Activated CD4-positive, alpha-beta T cell treated with anti-CD3 and anti-CD28 coated beads for 36 hours (primary cell): ENCODE measurements at regions not wholly inside any gene's neighbourhood (a gene's known extent, or its start where the extent isn't known, plus 50 kb on each side); places are given as distances from the start of the nearest gene placed in this dataset.
"Not testable (repeated sequence)": the region's sequence is repeated elsewhere in the genome, so short reads cannot be mapped to it uniquely, and the experiment has no call there.

Experiments used
- ATAC-seq: fragments of 200-7000 bp; cut with Tn5 transposase; one replicate; pipeline ENCODE4 v1.10.0; 2021; ENCODE audit warnings: mild to moderate bottlenecking, moderate library complexity
- CTCF ChIA-PET: fragments of 350-600 bp; sonication (Branson Sonifier 250); formaldehyde crosslinking; loops from one replicate; lab custom pipeline; 2021; ENCODE audit warnings: antibody characterized with exemption; lab: Charles Lee
- POLR2A ChIA-PET: fragments of 350-600 bp; sonication (Branson Sonifier 250); formaldehyde crosslinking; loops from one replicate; lab custom pipeline; 2021; ENCODE audit warnings: antibody characterized with exemption, inconsistent platforms; lab: Charles Lee
- DNase-seq: peaks from one replicate; pipeline ENCODE4 v3.0.0-alpha.2; 2020
- H3K27ac Mint-ChIP-seq: one replicate; pipeline ENCODE4 v1.8.0; 2021; ENCODE audit warnings: mixed read lengths
- H3K27me3 Mint-ChIP-seq: one replicate; pipeline ENCODE4 v1.8.0; 2021; ENCODE audit warnings: mixed read lengths
- H3K36me3 Mint-ChIP-seq: one replicate; pipeline ENCODE4 v1.8.0; 2021; ENCODE audit warnings: low read depth, mixed read lengths
- H3K4me1 Mint-ChIP-seq: one replicate; pipeline ENCODE4 v1.8.0; 2021; ENCODE audit warnings: mixed read lengths
- H3K4me3 Mint-ChIP-seq: one replicate; pipeline ENCODE4 v1.8.0; 2021; ENCODE audit warnings: mild to moderate bottlenecking, moderate library complexity, mixed read lengths
- H3K9me3 Mint-ChIP-seq: one replicate; pipeline ENCODE4 v1.8.0; 2021; ENCODE audit warnings: low read depth, mixed read lengths
- intact Hi-C, 2 experiments: fragments of 100-400 bp; cut with DNase I in 1 of 2; cut with micrococcal nuclease in 1 of 2; formaldehyde crosslinking; loops; one replicate each; pipeline versions ENCODE4 v1.14.2 to v1.15.1; 2022 to 2024; cut with DNase I, micrococcal nuclease

DNA sequence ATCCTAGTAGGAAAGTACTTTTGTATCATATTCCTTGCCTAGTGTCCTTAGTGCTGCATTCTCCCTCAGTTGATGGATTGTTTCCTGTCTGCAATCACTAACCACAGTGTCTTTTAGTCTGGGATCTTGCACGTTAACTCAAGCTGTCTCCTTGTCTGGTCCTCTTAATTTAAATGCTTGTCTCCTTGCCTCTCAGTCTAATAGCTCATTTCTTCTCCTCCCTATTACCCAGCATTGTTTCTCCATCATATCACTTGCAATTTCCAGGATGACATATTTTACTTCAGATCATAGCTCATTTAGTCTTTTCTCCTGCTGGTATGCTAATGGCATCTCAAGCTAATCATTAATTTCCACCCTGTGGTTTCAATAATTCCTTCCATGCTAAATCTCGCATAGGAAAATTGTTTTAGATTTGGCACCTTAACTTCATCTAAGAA is 2052.0 kb upstream of the C9orf72 start:
- ATAC-seq (no peak), DNase-seq (no peak)
- no peaks in the 10 kb centered on the region for H3K27me3 Mint-ChIP-seq
- intact Hi-C loops = no loop called here
- no peaks in the 10 kb centered on the region for H3K4me1 Mint-ChIP-seq
- H3K4me3 Mint-ChIP-seq = no peak overlapping the region
- H3K9me3 Mint-ChIP-seq = peaks cover 4% of the 10 kb centered on the region
- H3K27ac Mint-ChIP-seq = no peak overlapping the region
- ChIA-PET POLR2A (no interaction called here), CTCF (interaction anchor here (0.6 kb wide), 1 partner anchor 458 kb away, joined by 3 read pairs; no protein-coding TSS in a partner anchor)
- H3K36me3 Mint-ChIP-seq = no peaks in the 10 kb centered on the region

DNA sequence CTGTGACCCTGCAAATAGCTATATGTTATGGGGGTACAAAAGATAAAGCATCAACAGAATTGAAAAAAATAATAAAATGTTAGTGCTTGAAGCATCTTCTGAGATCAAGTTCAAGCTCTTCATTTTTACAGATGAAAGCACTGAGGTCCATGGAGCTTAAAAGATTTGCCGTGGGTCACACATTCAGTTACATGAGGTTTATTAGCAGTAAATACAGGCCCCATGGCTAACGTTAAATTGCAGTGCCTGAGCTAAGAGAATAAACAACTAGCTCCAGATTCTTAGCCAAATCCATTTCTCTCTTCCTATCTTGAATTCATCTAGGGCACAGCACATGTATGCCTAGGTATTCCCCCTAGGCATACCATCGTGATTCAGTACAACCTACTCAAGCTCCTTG is 2052.7 kb upstream of the C9orf72 start:
- peaks cover 4% of the 10 kb centered on the region for H3K9me3 Mint-ChIP-seq
- ChIA-PET POLR2A (no interaction called here), CTCF (no interaction called here)
- intact Hi-C loops = no loop called here
- DNase-seq (no peak), ATAC-seq (no peak)
- H3K36me3 Mint-ChIP-seq = no peaks in the 10 kb centered on the region
- H3K27me3 Mint-ChIP-seq = no peaks in the 10 kb centered on the region
- no peak overlapping the region for H3K4me3 Mint-ChIP-seq
- H3K4me1 Mint-ChIP-seq = no peaks in the 10 kb centered on the region
- no peak overlapping the region for H3K27ac Mint-ChIP-seq

DNA sequence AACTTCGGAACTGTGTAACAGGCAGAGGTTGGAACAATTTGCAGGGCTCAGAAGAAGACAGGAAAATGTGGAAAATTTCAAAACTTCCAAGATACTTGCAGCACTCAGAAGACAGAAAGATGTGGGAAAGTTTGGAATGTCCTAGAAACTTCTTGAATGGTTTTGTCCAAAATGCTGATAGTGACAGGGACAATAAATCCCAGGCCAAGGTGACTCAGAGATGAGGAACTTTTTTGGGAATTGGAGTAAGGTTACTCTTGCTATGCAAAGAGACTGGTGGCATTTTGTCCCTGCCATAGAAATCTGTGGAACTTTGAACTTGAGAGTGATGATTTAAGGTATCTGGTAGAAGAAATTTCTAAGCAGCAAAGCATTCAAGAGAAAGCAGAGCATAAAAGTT is 2055.6 kb upstream of the C9orf72 start:
- ATAC-seq, H3K9me3 Mint-ChIP-seq, H3K4me3 Mint-ChIP-seq, H3K4me1 Mint-ChIP-seq, DNase-seq, H3K27me3 Mint-ChIP-seq, POLR2A ChIA-PET, H3K36me3 Mint-ChIP-seq, intact Hi-C loops, H3K27ac Mint-ChIP-seq, CTCF ChIA-PET: not testable (repeated sequence)

DNA sequence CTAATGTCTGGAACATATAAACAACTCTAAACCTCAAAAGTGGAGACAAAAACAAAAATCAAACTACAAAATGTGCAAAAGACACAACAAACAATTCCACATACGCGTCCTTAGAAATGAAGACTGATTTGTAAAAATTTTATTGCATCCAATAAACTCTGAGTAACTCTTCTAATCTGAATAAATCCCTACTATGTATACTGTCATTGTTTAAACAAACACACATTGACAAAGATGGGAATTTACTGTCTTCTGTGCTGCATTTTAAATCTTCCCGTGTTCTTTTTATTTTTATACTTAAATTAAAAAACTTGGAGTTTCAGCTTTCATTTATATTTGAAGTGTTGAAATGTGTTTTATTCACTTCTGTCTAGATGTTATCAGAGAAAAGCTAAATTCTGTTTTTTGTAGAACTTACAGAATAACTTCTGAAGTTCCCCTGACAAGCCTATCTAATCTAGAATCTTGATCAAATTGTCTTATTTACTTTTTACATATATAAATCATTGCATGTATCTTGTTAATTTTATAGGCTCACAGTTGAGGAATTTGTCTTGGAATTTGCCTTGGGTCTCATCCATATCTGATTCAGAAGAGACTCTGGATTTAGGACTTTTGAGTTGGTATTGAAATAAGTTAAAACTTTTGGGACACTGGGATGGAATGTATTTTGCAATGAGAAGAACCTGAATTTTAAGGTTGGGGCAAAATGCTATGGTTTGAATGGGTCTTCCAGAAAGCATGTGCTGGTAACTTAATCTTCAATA is 2064.4 kb upstream of the C9orf72 start:
- ChIA-PET POLR2A (no interaction called here), CTCF (no interaction called here)
- no peak overlapping the region for H3K27ac Mint-ChIP-seq
- DNase-seq (no peak), ATAC-seq (no peak)
- no peaks in the 10 kb centered on the region for H3K9me3 Mint-ChIP-seq
- no peaks in the 10 kb centered on the region for H3K36me3 Mint-ChIP-seq
- intact Hi-C loops = loop anchor here in 1 of 2 experiments (1.0 kb wide), 1 partner anchor 36 kb away; no protein-coding TSS in a partner anchor
- H3K27me3 Mint-ChIP-seq = no peaks in the 10 kb centered on the region
- no peak overlapping the region for H3K4me3 Mint-ChIP-seq
- no peaks in the 10 kb centered on the region for H3K4me1 Mint-ChIP-seq

DNA sequence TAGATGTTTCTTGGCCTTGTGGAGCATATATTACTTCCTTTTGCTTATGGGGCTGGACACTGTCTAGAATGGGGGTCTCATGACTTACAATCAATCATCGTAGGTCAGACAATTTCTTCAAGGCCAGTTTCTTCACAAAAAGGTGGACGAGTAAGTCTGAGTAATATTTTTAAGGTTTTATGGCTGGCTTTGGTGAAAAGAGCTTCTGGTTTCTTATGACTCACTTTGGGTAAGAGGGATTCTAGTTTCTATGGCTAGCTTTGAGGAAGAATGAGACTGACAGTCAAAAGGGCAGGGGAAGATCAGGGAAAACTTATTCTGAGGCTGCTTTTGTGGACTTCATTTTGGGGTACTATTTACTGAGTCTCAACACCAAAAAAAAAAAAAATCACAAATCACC is 2067.2 kb upstream of the C9orf72 start:
- ChIA-PET CTCF (no interaction called here), POLR2A (no interaction called here)
- Mint-ChIP-seq H3K36me3 (no peaks in the 10 kb centered on the region), H3K9me3 (no peaks in the 10 kb centered on the region), H3K4me3 (no peak overlapping the region), H3K27ac (no peak overlapping the region), H3K4me1 (no peaks in the 10 kb centered on the region), H3K27me3 (no peaks in the 10 kb centered on the region)
- intact Hi-C loops = loop anchor here in 1 of 2 experiments (10.0 kb wide), 1 partner anchor 64 kb away; no protein-coding TSS in a partner anchor
- no peak for DNase-seq
- no peak for ATAC-seq

DNA sequence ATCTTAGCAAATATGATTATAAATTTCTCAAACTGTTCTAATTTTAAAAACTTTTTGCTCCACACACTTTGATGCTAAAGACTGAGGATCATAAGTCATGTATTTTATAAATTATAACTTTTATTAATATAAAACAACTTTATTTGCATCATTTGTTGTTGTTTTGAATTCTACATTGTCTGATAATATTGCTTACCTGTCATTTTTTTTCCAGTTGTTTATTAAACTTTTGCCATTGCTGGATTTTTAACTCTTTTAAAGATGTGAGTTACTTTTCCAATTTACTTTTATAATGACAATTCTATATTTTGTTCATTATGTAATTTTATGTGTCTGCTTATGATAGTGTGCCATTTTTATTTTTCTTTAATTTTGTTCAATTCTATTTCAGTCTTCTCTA is 2071.2 kb upstream of the C9orf72 start:
- no peaks in the 10 kb centered on the region for H3K36me3 Mint-ChIP-seq
- DNase-seq (no peak), ATAC-seq (no peak)
- no peaks in the 10 kb centered on the region for H3K27me3 Mint-ChIP-seq
- H3K4me1 Mint-ChIP-seq = no peaks in the 10 kb centered on the region
- intact Hi-C loops = loop anchor here in 1 of 2 experiments (10.0 kb wide), 1 partner anchor 60 kb away; no protein-coding TSS in a partner anchor
- H3K4me3 Mint-ChIP-seq = no peak overlapping the region
- ChIA-PET CTCF (no interaction called here), POLR2A (no interaction called here)
- H3K9me3 Mint-ChIP-seq = no peaks in the 10 kb centered on the region
- no peak overlapping the region for H3K27ac Mint-ChIP-seq

DNA sequence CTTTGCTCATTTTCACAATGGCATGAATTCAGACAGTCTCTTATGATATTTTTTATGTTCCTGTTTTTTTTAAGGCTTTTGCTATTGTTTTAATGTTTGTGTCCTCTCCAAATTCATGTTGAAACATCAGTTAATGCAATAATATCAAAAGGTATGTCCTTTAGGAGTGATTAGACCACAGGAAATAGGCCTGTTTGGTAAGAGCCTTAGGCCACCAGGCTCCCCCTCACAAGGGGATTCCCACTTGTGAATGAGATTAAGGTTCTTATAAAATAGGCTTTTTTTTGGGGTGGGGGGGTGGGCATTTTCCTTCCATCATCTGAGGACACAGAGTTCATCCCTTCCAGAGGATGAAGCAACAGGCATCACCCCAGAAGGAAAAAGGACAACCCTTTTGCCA is 2074.2 kb upstream of the C9orf72 start:
- no peaks in the 10 kb centered on the region for H3K36me3 Mint-ChIP-seq
- H3K27me3 Mint-ChIP-seq = no peaks in the 10 kb centered on the region
- no peak overlapping the region for H3K27ac Mint-ChIP-seq
- intact Hi-C loops = loop anchor here in 1 of 2 experiments (10.0 kb wide), 1 partner anchor 57 kb away; no protein-coding TSS in a partner anchor
- no peaks in the 10 kb centered on the region for H3K9me3 Mint-ChIP-seq
- CTCF ChIA-PET = no interaction called here
- POLR2A ChIA-PET = no interaction called here
- DNase-seq (no peak), ATAC-seq (no peak)
- no peak overlapping the region for H3K4me3 Mint-ChIP-seq
- H3K4me1 Mint-ChIP-seq = no peaks in the 10 kb centered on the region

DNA sequence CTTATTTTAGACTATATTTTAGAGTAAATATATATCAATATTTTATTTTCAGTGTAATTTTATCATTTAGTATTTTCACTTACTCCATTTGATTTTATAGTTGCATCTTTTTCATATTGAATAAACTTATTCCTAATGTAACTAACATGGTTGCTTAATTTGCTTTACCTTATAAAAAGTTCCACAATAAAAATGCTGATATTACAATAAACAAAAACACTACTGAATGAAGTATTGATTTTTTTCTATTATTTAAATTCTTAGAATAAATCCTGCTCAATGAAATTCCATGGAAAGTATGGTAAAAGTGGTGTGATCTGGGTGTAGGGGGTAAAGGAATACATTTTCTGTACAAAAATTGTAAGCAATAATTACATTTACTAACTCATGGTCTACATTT is 2074.9 kb upstream of the C9orf72 start:
- DNase-seq = no peak
- ChIA-PET CTCF (no interaction called here), POLR2A (no interaction called here)
- Mint-ChIP-seq H3K27me3 (no peaks in the 10 kb centered on the region), H3K9me3 (no peaks in the 10 kb centered on the region), H3K27ac (no peak overlapping the region), H3K36me3 (no peaks in the 10 kb centered on the region), H3K4me1 (no peaks in the 10 kb centered on the region), H3K4me3 (no peak overlapping the region)
- no peak for ATAC-seq
- intact Hi-C loops = loop anchor here in 1 of 2 experiments (10.0 kb wide), 1 partner anchor 57 kb away; no protein-coding TSS in a partner anchor

DNA sequence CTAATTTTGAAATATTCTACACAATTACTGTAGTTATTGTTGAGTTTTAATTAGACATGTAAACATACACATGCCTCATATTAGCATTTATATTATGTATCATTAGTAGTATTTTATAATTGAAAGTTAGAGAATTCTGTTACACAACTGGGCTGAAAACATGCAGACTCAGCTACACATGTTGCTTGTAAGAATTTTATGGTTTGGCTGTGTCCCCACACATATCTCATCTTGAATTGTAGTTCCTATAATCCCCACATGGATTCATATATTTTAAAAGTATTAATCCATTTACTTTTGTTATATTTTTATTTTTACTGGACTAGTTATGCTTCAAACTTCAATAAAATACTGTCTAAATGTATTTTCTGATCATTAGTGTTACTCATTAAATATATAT is 2075.3 kb upstream of the C9orf72 start:
- CTCF ChIA-PET = no interaction called here
- POLR2A ChIA-PET = no interaction called here
- no peak for DNase-seq
- no peaks in the 10 kb centered on the region for H3K9me3 Mint-ChIP-seq
- H3K36me3 Mint-ChIP-seq = no peaks in the 10 kb centered on the region
- ATAC-seq = no peak
- no peak overlapping the region for H3K4me3 Mint-ChIP-seq
- H3K27ac Mint-ChIP-seq = no peak overlapping the region
- H3K27me3 Mint-ChIP-seq = no peaks in the 10 kb centered on the region
- H3K4me1 Mint-ChIP-seq = no peaks in the 10 kb centered on the region
- intact Hi-C loops = loop anchor here in 1 of 2 experiments (10.0 kb wide), 1 partner anchor 56 kb away; no protein-coding TSS in a partner anchor

DNA sequence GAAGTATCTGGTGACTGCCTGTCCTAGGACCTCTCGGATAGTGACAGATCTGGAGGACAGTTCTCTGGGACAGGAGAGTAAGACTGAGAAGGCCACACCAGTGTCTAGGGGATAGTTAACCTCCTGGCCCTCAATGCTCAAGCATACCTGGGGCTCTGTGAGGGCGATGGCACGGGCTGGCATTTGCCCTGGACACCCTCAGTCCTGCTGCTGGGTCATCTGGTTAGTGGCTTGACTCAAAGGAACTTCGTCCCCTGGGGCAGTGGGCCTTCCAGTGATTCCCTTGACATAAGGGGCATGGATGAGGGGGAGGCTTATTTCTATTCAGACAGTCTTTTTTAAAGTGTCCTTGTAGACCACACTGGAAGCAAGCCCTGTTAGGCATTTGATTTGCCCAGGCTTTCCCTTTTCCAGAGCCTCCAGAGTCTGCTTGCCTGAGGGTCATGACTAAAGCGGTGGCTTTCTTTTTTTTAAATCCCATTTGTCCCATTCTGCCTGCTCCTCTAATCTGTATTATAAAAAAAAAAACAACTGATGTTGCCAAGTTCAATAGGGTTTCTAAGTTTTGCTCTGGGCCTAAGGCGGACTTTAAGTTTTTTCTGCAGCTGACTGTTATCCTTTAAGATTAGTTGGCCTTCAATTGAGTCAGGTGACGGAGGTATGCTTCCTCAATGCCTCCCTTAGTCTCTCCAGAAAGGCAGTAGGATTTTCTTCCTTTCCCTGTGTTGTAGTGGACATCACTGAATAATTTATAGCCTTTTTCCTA is 2083.5 kb upstream of the C9orf72 start:
- Mint-ChIP-seq H3K27me3 (no peaks in the 10 kb centered on the region), H3K9me3 (peaks cover 4% of the 10 kb centered on the region), H3K27ac (no peak overlapping the region), H3K36me3 (no peaks in the 10 kb centered on the region), H3K4me3 (no peak overlapping the region), H3K4me1 (no peaks in the 10 kb centered on the region)
- CTCF ChIA-PET = no interaction called here
- intact Hi-C loops = no loop called here
- DNase-seq = no peak
- ATAC-seq = no peak
- POLR2A ChIA-PET = no interaction called here

DNA sequence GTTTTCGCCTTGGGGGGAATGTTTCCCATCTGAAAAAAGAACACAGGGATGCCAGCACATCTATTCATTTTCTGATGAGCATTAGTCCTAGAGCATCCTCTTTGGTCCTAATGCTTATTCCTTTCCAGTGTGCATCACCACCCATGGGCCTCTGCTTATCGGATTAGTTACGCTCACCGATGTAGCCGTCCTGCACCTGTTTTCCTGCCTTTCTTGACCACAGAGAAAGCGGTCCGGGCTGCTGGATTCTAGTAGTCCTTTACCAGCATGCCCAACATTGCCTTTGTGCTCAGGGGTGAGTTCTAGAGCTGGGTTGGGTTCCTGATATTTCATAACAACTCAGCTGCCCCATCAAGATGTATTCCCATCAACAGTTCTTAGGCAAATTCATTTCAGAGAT is 2084.5 kb upstream of the C9orf72 start:
- Mint-ChIP-seq H3K27ac (no peak overlapping the region), H3K27me3 (no peaks in the 10 kb centered on the region), H3K4me1 (no peaks in the 10 kb centered on the region), H3K4me3 (no peak overlapping the region), H3K36me3 (no peaks in the 10 kb centered on the region), H3K9me3 (peaks cover 4% of the 10 kb centered on the region)
- ChIA-PET CTCF (no interaction called here), POLR2A (no interaction called here)
- DNase-seq (no peak), ATAC-seq (no peak)
- intact Hi-C loops = no loop called here

DNA sequence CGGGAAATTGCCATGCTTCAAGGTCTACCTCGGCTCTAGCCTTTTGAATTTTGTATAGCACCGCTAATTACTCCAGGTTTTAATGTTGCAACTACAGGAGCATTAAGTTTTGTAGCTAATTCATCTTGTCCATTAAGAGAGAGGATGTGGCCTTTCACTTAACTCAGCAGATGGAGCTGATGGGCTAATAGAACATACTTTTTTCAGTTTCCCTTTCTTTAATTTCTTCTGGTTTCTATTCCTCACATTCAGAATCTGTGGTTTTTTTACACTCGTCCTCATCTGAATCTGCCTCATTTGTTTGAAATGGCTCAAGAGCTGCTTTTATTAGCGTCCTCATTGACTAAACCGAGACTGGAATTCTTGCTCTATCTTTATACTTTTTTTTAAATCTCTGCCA is 2085.7 kb upstream of the C9orf72 start:
- Mint-ChIP-seq H3K4me3 (no peak overlapping the region), H3K4me1 (no peaks in the 10 kb centered on the region), H3K9me3 (peaks cover 6% of the 10 kb centered on the region), H3K27ac (no peak overlapping the region), H3K27me3 (no peaks in the 10 kb centered on the region), H3K36me3 (no peaks in the 10 kb centered on the region)
- ChIA-PET POLR2A (no interaction called here), CTCF (interaction anchor here (0.6 kb wide), 1 partner anchor 73 kb away, joined by 5 read pairs; no protein-coding TSS in a partner anchor)
- DNase-seq = no peak
- intact Hi-C loops = no loop called here
- no peak for ATAC-seq
